HG03039 (cell line): ENCODE measurements at regions not wholly inside any gene's neighbourhood (a gene's known extent, or its start where the extent isn't known, plus 50 kb on each side); places are given as distances from the start of the nearest gene placed in this dataset.

Experiments
- ATAC-seq: cut with Tn5 transposase; IDR thresholded peaks from one replicate; pipeline ENCODE4 v1.9.1; 2021; ENCODE audit warnings: mild to moderate bottlenecking, moderate library complexity; ENCODE audit not compliant: unreplicated experiment

GRCh38 chr12:100675432-100675831 lies 101.9 kb downstream of the GAS2L3 start:
- ATAC-seq = no peak

DNA sequence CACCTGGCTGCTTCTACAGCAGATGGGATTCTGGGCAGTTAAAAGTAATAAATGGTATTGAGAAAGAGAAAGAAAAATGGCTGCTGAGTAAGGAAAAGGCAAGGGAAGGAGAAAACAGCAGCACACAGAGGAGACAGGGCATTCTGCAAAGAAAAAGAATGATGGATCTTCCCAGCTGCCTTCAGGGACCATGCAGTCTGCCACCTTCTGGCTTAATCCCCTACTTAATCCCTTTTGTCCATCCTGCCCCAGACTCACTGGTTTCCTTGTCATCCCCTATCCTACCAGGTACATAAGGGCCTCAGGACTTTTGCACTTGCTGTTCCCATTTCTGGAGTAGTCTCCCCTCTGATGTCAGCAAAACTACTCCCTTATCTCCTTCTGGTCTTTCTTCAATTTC lies 107.6 kb downstream of the GAS2L3 start:
- ATAC-seq = no peak

DNA sequence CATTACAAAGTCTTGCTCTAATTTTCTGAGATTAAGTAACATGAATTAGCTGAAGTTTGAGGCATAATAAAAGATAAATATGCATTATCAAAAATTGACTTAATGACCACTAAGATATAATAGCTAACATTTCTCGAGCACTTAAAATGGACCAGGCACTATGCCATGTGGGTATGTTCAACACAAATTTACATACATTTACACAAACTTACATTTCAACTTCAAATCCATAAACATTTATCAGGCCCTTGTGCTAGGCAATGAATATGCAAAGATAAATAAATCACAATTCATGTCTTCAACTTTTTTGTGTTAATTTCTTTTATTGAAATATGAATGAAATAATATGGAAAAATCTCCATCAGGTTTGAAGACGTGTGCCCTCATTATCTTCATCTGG lies 108.7 kb downstream of the GAS2L3 start:
- ATAC-seq = no peak

GRCh38 chr12:100687686-100688085 lies 106.9 kb upstream of the ANO4 start:
- ATAC-seq = no peak

DNA sequence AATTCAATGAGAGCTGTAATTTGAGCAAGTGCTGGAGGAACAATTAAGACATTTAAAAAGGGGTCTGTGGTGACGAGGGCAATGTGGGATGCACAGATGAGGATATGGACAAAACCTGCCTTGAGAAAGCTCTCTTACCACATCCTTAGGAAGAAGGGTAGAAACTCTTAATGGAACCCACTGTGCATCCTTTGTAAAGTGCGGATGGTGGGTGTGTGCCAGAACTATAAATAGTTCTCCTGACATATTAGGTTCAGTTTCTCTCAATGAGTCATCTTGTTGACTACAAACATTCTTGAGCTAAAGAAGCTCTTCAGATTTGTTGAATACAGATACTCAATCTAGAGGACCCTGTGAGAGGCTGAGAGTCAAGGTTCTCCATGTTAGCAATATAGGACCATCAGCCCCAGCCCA lies 106.1 kb upstream of the ANO4 start:
- no peak for ATAC-seq

DNA sequence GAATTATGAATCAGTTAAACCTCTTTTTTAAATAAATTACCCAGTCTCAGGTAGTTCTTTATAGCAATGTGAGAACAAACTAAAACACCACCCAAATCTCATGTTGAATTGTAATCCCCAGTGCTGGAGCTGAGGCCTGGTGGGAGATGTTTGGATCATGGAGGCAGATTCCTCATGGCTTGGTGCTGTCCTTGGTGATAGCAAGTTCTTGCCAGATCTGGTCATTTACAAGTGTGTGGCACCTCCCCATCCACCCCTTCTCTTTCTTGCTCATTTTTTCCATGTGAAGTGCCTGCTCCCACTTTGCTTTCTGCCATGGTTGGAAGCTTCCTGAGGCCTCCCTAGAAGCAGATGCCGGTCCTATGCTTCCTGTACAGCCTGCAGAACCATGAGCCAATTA lies 102.1 kb upstream of the ANO4 start:
- no peak for ATAC-seq

GRCh38 chr12:100698518-100698917 lies 96.1 kb upstream of the ANO4 start:
- ATAC-seq = no peak

- ATAC-seq = peak; percentile 56
Observed at GRCh38 chr12:100699209-100699608, 95.4 kb upstream of the ANO4 start.

- no peak for ATAC-seq
Observed at GRCh38 chr12:100703337-100703736, 91.2 kb upstream of the ANO4 start.

DNA sequence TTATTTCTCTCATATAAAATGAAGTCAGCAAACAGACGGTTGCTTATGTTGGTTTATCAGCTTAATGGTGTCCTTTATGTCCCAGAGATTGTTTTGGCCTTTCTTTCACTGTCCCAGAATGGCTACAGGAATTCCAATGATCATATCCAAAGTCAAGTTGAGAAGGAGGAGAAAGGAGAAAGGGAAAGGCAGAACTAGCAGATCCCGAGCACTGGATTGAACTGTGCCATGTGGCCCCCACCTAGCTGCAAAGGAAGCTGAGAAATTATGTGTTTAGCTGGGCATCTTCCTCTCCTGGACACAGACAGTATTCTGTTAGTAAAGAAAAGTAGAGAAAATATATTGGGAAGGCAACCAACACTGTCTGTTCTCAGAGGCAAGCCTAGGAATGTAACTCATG lies 90.7 kb upstream of the ANO4 start:
- no peak for ATAC-seq

DNA sequence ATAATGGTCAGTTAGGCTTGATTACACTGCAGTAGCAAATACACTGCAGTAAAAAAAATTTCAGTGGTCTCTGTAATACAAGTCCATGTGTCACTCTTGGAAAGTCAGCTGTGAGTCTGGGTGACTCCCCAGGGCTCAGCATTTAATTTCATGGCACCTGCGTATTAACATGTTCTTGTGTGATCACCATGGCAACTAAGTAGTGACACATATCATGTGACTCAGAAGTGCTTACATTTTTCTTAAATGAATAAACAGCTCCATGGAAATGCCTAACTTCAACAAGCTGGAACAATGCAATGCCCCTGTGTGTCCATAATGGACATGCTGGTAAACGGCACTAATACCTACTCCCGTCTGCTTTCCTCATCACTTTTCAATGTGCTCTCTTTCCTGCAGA lies 88.5 kb upstream of the ANO4 start:
- ATAC-seq = no peak

DNA sequence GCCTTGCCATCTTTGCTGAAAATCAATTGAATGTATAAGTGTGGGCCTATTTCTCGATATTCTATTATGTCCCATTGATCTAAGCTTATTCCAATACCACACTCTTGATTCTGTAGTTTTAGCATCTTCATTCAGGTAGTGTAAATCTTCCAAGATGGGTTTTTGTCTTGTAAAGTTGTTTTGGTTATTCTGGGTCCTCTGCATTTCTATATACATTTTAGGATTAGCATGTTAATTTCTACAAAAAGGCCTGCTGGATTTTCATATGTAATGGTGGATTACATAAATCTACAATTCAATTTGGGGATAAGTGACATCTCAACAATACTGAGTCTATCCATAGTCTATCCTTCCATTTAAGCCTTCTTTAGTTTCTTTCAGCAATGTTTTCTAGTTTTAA lies 86.0 kb upstream of the ANO4 start:
- ATAC-seq = no peak

DNA sequence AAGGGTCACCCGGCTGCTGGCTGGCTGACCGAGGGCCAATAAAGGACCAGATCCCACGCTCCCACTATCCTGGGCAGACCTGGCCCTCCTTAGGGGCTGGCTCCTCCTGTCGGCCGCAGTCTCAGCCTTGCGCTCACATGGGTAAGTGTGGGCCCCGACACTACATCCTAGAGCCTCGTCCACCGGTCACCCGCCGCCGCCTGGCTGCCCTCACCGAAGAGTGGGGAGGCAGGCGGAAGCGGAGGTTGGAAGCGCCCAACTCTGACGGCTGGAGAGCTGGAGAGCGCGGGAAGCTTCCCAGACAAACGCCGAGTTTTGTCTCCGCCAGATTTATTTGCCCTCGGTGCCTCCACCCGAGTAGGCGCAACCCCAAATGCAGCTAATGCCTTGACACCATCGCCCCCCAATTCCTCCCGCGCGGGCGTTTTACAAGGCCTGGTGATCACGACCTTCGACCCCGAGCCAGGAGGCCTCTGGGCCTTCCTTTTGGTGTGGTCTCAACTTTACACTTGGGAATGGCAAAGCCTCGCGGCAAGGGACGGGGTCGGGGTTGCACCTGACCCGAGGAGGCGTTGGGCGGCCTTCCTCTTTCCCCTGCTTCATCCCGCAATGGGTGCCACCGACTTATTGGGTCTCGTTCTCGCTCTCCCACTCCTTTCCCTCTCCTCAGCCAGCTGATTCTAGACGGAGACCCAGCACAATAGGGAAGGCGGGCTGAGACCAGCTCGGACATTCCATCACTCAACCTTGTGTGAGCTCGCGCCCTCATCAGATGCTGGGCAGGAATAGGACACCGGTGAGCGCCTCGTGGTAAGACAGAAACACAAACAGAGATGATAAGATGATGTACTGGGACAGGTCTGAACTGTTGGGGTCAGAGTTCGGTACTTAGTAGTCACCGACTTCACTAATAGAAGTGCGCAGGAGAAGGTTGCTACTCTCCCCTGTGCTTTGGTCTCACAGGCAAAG lies 78.3 kb upstream of the ANO4 start:
- ATAC-seq = no peak

DNA sequence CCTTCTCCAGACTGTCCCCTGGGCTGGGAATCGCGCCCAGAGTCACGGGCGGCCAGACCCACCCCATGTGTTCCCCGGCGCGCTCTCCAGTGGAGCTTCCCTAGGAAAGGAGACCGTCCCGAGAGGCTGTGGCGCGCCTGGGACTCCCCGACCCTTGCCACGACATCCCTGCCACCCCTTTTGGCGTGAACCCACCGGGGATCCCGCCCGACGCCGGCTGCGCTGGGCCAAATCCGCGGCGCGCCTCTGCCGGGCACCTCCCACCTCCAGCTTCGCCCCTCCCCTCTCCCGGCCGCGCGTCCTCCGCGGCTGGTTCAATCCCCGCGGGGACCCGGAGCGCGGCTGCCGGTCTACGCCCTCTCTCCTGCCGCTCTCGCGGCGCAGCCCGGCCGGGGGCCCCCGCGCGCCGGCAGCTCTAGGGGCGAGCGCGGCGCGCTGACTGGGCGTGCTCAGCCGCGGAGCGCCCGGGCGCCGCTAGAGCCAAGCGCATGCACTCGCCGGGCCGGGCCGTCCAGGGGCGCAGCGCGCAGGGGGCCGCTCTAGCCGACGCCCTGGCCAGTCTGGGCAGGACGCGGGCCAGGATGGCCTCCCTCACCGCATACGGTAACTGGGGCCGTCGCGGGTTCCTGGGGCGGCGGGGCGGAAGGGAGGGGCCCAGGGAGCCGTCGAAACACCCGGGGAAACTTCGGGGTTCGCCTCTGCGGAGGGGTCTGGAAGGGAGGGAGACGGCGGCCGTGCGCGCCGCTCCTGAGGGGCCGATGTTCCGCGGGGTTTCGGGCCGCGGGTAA lies 77.4 kb upstream of the ANO4 start:
- no peak for ATAC-seq

DNA sequence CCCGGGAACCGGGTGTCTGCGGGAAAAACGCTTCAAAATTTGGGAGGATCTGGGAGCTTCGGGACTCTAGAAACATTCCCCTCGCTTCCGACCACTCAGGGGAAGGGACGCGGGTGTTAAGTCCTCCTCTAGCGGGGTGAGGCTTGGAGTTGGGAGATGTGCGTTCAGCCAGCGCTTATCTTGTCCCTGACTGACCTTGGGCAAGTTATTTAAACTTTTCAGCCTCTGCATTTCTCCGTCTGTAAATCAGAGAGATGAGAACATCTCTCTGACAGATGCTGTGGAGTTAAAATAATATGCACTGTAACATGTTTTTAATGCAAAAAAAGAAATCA lies 76.9 kb upstream of the ANO4 start:
- no peak for ATAC-seq

DNA sequence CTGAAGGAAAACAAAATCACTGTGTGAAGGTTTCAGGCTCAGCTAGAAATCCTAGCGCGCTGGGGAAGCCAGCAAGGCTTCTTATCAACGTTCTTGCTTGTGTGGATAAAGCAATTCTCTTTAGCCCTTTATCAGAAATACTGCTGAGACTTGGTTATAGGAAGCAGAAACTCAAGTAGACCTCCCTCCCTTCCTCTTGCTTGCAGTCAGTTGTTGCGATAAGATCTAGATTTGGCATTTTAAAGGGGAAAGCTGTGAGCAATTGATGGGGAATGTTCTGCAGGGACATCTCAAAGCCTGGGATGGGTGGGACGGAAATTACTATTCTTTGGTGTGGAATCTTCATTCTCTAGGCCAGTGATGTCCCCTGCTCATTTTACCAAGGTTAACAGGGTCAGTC lies 76.4 kb upstream of the ANO4 start:
- ATAC-seq = no peak

DNA sequence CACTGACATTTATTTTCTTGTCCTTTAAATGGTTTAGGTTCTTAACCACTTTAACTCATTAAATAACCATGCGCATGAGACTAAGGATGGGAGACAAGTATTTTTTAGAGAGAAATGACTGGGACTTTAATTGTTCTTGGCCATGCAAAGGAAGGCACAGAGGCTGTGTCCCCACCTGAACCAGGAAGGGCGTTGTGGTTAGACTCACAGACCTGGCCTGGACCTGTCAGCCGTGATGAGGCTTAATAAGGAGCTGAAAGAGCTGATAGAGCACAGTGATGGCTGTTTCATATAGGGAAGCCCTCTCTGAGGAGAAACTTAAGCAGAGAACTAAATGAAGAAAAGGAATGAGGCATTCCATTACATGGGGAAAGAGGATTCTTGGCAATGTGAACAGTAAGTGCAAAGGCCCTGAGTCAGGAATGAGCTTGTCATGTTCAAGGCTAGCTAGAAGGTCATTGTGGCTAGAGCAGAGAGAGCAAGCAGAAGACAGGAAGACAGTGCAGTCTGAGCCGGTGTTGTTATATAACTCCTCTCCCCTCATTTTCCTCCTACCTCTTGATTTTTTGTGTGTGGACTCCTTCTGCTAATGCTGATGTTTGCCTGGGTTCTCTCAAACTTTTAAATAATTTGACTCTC lies 74.4 kb upstream of the ANO4 start:
- ATAC-seq = no peak

DNA sequence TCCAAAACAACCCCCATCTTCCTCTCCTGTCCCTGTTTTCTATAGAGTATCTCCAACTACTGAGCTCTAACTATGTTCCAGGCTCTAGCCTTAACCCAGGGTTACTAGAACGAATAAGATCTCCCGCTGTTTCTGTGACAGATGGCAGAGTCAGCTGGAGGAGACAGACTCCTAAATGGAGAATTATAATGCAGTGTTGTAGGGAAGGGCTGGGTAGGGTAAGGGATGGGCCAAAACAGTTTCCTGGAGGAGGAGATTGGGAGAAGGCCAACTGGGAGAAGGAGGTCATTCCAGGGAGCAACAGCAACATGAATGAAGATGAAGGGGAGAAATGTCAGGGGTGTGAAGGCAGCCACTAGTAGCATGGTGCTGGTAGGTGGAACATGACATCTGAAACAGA lies 73.4 kb upstream of the ANO4 start:
- no peak for ATAC-seq

GRCh38 chr12:100724071-100724470 lies 70.5 kb upstream of the ANO4 start:
- no peak for ATAC-seq

DNA sequence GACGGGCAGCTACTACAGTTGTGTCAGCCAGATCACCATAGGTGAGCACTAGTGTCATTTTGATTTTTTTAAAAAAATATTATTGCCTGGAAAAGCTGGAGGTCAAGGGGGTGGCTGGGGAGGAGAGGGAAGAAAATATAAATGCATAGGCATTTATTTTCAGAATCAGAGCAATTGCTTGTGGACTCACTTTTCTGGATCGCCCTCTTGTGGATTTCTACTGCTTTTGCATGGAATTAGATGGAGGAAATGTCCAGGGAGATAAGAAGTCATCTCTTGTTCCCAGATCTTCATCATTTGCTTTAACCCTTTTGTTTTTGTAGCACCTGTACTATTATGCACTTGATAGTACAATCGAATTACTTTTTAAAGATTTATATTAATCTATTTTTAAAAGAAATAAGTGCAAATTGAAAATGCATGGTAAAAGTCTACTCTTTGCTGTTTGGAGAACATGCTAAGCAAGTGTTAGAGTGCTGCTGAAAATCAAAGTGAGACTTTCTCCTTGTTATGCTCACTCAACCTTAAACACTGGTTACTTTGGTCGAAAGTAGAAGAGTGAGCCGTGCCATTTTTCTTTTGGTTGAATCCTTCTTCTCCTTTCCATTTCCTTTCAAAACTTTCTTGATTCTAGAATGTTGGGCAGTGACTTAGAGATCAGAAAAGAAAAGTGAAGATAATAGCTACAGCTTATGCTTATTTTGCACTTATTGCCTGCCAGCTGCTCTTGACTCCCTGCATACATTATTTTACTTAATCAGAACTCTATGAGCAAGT lies 60.6 kb upstream of the ANO4 start:
- ATAC-seq = peak; percentile 65

DNA sequence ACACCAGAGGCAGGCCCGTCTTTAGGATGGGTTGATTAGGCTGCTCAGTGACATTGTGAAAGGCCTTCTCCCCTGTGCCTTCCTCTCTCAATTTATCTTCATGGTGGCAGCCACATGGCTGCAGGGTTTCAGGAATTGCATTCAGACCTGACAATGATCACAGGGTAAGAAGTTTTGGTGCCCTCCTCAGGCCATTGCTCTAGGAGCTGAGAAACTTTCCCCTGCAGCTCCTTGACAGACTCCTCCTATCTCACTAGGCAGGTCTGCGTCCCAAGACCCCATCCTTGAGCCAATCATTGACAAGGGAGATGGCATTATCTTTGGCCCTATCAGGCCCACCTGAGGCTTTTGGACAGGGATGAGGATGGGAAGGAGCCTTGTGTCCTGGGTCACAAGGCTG lies 57.4 kb upstream of the ANO4 start:
- ATAC-seq = no peak
